Activated CD8-positive, alpha-beta memory T cell treated with anti-CD3 and anti-CD28 coated beads, Interleukin-2, amount 50 U/mL, for 48 hours (primary cell): ENCODE measurements at regions not wholly inside any gene's neighbourhood (a gene's known extent, or its start where the extent isn't known, plus 50 kb on each side); places are given as distances from the start of the nearest gene placed in this dataset.

Source experiments
- DNase-seq: peaks from one replicate; pipeline ENCODE4 v3.0.0-alpha.2; 2020

DNA sequence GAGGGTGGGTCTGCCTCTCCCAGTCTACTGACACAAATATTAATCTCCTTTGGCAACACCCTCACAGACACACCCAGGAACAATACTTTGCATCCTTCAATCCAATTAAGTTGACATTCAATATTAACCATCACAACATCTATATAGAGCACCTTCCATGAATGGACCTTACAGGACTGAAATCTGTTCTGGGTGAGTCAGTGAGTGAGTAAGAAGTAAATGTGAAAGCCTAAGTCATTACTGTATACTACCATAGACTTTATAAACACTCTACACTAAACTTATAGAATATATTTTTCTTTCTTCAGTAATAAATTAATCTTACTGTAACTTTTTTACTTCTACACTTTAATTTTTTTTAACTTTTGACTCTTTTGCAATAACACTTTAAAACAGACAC lies 993.8 kb upstream of the MAP3K7 start:
- no peak for DNase-seq

DNA sequence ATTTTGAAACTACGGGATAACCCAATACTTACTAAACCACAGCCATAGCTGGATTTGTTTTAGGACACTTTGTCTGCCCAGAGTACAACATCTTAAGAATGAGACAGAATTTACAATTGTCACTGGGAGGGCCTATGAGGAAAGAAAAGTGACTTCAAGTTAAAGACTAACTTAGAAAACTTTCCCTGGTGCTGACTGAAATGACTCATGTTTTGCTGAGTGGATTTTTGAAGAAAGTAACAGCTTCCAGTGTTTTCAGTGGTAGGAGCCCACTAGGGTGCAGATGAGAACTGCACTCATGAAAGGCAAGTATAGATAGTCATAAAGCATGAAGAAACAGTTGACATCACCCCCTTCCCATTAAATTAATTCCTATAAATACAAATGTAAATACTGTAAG lies 988.2 kb upstream of the MAP3K7 start:
- DNase-seq = no peak

DNA sequence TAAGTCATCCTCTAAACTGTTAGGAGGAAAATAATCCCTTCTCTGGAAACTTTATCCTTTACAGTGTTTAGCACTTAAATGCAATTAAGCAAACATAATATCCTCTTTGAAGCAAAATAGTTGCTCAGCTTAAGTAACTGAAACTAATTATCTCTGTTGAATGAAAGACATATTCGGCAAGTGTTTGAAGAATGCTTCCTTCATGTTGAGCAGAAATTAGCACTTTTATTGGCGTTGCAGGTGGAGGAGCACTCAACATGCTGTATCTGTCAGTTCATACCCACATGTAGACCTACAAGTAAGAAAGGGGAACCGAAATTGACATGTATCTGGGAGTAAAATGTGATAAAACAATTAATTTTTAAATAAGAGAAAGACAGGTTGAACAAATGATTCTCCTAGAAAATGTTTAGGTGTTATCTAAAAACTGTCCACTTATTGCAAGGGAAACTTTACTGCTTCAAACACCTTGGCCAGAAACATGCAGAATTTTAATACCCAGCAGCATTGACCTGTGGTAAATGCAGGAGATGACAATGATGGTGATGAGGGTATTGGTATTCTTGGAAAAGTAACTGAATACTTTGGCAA lies 987.0 kb upstream of the MAP3K7 start:
- DNase-seq = no peak

DNA sequence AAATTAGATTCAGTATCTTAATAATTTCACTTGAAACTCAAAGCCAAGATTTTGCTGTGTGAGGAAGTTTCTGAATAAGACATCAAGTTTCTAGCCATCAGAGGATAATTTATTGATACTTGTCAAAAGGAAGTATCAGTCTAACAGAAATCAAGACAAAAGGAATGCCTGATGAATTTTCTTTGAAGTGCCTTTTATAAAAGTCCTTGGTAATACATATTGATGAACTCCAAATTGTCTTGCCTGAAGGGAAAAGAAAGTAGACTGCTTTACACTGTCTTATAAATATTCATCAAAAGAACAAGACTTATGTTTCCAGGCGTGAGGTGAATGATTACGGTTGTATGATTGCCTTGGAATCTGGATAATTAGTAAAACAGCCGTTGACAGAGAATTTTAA lies 986.0 kb upstream of the MAP3K7 start:
- DNase-seq = no peak

DNA sequence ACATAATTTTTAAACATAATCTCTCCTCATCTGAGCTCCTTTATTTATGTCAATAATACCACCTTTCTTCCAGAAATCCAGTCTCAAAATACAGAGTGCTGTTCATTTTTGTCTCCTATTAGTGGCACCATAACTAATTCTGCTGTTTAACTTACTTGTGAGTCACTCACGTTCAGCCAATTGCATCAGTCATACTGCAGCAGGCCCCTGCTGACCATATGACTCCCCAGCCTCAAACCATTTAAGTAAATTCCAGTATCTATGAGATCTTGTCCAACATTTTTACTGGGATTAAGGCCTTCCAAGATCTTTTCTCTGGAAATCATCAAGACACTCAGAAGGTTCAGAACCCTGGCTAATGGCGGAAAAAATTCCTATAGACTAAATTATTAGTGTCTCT lies 982.2 kb upstream of the MAP3K7 start:
- DNase-seq = no peak

DNA sequence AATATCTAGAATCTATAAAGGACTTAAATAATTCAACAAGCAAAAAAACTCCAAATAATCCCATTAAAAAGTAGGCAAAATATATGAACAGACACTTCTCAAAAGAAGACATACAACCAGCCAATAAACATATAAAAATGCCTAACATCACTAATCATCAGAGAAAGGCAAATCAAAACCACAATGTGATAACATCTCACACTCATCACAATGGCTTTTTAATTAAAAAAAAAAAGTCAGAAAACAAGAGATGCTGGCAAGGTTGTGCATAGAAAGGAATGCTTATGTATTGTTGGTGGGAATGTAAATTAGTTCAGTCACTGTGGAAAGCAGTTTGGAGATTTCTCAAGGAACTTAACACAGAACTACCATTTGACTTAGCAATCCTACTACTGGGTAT lies 979.6 kb upstream of the MAP3K7 start:
- DNase-seq = no peak

DNA sequence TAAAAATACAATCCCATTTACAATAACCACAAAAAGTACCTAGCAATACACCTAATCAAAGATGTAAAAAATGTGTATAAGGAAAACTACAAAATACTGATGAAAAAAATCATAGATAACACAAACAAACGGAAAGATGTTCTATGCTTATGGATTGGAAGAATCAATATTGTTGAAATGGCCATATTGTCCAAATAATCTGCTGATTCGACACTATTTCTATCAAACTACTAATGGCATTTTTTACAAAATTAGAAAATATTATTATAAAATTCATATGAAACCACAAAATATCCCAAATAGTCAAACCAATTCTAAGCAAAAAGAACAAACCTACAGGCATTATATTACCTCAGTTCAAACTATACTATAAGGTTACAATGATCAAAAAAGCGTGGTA lies 978.3 kb upstream of the MAP3K7 start:
- no peak for DNase-seq

DNA sequence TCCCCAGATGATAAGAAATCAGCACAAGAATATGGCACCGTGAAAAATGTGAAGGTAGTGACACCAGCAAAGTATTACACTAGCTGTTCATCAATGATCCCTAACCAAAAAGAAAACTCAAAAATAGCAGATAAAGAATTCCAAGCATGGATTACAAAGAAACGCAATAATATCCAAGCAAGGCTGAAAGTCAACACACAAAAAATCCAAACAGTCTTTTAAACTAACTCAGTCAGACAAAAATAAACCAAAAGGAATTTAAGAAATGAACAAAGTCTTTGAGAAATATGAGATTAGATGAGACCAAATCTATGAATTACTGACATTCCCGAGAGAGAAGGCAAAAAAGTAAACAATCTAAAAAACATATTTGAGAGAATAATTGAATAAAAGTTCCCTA lies 976.1 kb upstream of the MAP3K7 start:
- no peak for DNase-seq

DNA sequence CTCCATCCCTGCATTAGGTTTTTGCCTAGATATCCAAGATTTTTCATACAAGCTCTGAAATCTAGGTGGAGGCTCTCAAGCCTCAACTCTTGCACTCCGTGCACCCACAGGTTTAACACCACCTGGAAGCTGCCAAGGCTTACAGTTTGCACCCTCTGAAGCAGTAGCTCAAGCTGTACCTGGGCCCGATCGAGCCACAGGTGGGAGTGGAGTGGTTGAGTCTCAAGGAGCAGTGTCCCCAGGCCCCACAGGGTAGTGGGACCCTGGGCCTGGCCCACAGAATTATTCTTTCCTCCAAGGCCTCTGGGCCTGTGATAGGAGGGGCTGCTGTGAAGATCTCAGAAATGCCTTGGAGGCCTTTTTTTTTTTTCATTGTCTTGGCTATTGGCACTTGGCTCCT lies 973.5 kb upstream of the MAP3K7 start:
- no peak for DNase-seq

DNA sequence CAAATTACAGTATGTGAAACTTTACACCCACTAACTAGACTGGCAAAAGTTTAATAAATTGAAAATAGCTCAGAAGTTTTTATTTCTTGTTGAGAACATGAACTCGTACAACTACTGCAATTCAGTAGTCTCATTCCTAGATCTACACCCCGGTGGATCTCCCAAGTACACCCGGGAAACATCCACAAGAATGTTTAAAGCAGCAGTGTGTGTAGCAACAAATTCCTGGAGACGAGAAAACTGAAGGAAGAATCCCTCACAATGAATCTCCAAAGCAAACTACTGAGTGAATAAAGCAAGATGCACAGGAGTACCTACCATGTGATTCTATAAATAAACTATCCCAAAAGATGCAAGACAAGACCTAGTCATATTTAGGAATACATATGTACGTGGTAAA lies 954.0 kb upstream of the MAP3K7 start:
- no peak for DNase-seq

DNA sequence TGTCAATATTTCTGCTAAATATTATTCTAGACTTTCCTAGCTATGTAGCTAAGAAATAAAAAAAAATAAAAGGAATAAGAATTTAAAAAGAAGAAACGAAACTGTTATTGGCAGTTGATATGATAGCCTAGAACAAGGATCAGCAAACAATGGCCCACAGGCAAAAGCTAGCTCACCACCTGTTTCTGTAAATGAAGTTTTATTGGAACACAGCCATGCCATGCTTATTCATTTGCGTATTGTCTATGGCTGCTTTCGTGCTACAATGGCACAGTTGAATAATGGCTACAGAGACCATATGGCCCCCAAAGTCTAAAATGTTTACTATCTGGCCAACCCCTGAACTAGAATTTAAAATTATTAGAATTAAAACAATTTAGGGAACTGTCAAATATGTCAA lies 952.6 kb upstream of the MAP3K7 start:
- no peak for DNase-seq

DNA sequence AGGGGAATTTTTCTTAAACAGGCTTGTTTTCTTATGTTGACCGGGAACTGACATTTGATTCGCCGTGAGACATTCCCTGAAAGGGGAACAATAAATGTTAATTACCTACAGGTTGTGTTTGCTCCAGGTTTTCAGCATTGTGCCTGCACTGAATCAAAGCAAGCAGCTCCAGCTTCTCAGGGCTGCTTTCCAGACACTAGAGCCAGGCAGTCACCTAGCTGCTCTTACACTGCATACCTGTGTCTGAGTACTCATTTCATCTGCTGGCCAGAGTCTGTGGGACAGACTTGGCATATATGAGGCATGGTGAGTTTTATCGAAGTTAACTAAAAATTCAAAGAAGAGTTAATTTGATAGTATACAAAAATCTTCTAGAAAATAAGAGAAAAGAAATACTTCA lies 951.8 kb upstream of the MAP3K7 start:
- no peak for DNase-seq

DNA sequence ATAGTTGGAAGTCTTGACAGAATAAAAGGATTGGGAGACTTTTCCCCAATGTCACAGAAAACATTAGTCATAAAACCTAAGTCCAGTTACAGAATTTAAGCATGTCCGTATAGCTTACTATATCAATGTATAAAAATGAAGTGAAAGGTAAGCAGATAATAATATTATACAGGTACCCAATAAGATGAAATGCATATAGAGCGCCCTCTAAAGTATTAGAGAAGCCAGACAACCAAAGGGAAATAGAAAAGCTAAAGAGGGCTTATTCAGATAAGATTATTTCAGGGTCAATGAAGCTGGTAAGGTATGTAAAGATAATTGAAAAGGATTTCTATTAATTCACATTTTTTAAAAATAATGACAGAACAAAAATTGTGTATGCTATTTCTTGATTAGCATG lies 947.7 kb upstream of the MAP3K7 start:
- no peak for DNase-seq

DNA sequence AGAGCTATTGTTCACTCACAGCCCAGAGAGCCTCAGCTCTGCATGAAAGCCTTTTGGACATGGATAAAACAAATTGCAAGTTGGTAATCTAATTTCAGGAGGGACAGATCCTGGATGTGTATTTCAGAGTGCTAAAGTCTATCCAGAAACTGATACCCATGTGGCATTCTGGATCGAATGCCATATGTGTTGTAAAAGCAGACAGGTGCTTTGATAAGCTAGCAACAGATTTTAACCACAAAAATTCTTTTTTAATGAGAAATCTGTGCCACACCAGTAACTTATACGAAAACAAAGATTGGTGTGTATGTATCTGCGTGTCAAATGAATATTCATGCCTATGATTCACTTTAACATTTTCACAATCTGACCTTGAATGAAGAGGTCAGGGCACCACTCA lies 936.6 kb upstream of the MAP3K7 start:
- no peak for DNase-seq

DNA sequence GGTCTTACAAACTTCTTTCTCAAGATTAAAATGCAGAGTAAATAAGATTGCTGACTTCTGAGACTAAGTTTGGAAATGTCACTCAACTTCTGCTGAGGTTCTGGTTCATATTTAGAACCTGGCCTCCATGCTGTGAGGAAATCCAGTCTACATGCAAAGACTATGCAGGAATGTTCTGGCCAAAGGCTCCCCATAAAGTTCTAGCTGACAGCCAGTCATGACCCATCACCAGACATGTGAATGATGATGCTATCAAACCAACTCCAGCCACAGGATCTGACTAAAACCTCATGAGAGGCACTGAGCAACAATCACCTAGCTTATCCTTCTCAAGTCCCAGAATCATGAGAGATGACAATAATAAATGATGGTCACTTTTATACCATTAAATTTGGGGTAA lies 935.1 kb upstream of the MAP3K7 start:
- DNase-seq = no peak

DNA sequence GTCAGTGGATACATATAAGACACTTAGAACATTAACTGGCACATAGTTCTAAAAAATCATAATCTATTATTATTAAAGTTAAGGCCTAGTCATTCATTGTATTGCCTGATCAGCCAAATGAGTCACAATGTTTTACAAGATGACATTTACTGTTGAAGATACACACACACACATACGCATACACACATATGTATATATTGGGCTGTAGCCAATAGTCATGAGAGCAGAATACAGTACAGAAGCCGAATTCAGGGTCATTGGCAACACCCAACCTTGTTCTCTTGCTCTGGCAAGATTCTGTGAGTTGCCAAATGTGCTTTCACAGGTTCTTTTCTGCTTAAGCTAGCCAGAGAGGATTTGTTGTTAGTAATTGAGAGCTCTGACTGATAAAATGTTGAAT lies 922.8 kb upstream of the MAP3K7 start:
- no peak for DNase-seq

DNA sequence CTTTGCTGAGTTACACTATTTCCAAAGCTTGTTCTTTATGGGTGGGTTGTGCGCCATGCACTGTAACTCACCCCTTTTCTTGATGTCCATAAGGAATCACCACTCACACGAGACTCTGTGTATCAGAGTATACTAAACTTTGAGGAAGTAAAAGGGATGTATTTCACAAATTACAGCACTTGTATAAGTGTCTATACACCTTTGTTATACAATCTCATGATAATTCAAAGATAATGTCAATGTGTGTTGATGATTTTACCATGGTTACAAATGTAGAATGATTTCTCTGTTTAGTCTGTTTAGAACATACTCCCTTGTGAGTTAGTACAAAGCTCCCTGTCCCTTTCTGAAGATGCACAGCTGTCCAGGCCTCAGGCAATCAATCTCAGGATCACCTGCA lies 922.2 kb upstream of the MAP3K7 start:
- no peak for DNase-seq

DNA sequence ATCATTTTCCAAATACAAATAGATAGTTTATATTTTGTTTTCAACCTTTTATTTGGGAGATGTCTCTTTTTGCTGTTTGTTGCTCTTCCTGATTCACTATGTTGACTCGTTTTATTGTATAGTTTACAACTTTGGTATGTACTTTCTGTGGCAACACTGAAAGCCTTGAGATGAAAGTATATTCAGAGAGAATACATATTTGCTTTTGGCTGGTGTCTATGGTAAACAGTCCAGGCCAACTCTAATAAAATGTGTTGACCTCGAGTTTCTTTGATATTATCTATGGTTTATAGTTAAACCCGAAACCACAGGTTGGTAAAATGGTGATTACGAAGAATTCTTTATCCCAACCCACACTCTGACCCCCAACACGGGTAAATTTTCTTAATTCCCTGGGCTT lies 919.6 kb upstream of the MAP3K7 start:
- DNase-seq = no peak

DNA sequence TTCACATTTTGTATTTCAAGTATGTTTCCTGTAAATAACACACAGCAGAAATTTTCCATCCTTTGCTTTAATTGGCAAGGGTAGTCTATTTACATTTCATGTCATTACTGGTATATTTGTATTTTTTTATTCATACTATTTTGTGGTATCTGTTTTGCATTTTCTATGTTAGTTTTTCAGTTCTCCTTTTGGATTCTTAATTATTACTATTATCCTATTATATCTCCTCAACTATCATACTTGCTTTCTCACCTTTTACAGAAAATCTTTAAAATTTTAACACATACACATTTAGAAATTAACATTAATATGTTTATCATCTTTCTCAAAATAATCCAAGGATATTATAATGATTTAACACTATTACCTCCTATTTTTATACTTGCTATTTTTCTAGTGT lies 918.3 kb upstream of the MAP3K7 start:
- DNase-seq = no peak

DNA sequence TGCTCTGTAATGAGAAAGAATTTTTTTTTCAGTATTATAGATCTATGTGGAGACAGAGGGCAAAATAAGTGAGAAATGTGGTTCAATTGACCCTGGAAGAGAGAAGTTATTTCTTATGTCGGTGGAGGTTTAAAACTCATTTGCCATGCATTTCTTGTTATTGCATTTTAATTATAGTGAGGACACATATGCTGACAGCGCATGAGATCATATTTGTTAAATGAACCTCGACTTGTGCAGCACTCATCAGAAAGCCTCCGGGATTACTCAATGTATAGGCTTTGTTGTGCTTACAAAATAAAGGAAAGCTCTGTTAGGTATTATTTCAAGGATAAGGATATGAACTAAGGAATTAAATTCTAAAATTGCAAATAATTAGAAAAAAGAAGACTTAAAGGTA lies 915.1 kb upstream of the MAP3K7 start:
- no peak for DNase-seq

DNA sequence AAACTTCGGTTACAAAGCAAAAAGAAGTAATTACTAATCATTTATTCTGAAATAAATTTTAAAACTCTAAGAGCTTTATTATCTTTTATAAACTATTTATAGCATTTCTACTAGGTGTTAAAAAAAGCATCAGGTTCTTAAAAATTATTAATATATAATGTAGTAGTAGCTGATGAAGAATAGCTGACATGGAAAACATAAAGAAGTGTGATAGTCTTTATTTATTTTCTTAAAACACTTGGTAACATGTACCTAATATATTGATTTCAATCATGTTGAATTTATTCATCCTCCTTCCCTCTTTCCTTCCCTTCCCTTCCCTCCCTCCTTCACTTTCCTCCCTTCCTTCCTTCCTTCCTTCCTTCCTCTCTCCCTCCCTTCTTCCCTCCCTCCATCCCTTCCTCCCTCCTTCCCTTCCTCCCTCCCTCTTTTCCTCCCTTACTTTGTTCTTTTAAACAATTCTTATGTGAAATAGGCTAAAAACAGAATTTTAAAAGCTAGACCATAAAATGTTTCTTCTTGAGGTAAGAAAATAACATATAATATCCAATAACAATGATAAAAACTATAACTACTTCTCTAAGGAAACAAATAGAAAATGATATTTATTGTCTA lies 913.9 kb upstream of the MAP3K7 start:
- DNase-seq = no peak

DNA sequence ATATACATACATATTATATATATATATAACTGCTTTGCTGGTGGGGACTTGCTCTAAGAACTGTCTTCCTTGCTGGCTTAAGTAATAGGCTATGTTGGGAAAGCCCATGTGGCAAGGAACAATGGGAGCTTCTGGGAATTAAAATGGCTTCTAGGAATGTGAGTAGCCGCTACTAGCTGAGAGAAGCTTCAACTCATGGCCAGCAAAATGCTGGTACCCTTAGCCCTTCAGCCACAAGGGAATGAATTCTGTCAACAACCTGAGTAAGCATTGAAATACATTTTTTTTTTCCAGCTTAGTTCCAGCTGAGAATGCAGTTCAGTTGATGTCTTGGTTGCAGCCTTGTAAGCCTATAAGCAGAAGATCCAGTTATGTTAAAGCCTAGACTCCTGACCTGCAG lies 911.7 kb upstream of the MAP3K7 start:
- DNase-seq = no peak

DNA sequence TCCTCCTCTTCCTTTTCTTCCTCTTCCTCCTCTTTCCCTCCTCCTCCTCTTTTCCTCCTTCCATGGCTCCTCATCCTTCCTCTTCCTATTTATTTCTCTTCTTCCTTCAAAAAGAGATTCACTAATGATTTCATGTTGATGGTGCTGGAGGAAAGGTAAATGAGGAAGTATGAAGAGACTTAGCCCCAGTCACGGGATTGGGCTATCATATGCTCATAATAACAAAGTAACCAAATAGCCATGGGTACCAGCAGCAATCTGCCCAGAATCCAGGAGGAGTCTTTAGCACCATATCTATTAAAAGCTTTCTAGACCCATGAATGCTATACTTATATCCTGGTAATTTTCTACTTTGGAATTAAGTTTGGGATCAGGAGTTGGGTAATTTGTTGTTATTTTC lies 910.9 kb upstream of the MAP3K7 start:
- no peak for DNase-seq

DNA sequence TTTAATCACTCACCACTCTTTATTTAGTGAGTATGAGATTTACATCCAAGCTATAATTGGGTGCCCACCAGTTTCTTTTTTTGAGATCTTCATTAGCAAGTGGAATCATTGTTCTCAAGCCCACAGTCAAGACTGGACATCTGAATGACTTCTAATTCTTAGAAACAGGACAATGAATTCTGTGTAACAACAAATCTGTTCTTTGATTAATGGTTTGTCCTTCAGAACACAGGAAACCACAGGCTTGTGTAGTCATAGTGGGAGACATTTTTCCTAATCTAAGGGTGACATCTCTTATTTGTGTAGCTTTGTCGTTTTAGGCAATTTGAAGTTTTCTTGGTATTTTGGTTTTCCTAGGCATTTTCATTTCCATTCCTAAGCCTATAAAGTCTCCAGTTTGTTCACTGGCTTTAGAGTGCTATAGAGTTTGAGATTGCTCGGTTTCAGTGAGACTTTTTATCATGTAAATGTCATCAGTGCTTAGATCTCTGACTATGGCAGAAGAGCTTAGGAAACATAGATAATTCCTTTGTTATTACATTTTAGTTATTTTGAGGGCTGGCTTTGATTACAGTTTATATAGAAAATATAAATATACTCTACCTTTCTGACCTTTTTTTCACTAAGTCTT lies 903.9 kb upstream of the MAP3K7 start:
- no peak for DNase-seq
